ENCODE measurements at regions not wholly inside any gene's neighbourhood (a gene's known extent, or its start where the extent isn't known, plus 50 kb on each side); places are given as distances from the start of the nearest gene placed in this dataset.
"Not testable (repeated sequence)": the region's sequence is repeated elsewhere in the genome, so short reads cannot be mapped to it uniquely, and the experiment has no call there.

DNA sequence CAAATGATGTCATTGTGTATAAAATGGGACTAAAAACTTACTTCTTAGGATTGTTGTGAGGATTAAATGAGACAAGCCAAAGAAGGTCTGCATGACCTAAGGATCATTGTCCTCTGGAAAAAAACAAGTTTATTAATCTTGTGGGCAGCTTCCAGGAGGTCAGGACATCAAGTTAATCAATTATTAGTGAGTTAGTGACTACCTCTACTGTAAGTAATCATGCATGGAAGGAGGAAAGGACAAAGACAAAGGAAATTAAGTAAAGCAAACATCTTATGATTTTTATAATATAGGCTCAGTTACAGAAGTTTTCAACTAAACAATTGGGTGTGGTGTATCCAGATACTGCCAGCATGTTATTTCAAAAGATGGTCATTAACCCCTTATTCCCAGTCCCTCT, 129.3 kb upstream of the TUT7 start:
- intact Hi-C loops (cut with DNase I; ENCODE audit: low total_unique reads) = no loop called here
- H3K4me3 ChIP-seq (ENCODE audit: low read depth, poor library complexity, severe bottlenecking) = no peak overlapping the region

DNA sequence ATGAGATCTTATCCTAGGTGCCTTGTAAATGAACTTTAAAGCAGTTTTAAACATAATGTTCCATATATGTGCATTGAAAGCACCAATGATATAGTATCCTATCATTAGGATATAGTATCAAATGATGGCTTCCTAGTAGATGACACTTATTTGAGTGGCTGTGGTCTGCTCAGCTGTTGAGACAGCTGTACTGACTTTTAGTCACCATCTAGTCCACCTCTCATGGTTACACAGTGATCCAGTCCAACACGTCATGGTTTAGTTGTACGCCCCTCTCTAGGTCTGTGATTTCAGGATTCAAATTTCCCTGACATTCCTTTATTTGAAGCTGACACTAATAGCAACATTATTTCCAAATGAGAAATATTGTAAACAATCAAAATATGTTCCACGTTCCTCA, 127.3 kb upstream of the TUT7 start:
- no peak overlapping the region for H3K4me3 ChIP-seq (ENCODE audit: low read depth, poor library complexity, severe bottlenecking)
- WGBS, 2 donors = 94 to 96% methylated on average over 3 of the region's 3 CpGs
- intact Hi-C loops (cut with DNase I; ENCODE audit: low total_unique reads) = no loop called here
- TF ChIP-seq POLR2A (IDR thresholded peaks at IDR 0.05) = no peak
- TF ChIP-seq, protein P1, sequence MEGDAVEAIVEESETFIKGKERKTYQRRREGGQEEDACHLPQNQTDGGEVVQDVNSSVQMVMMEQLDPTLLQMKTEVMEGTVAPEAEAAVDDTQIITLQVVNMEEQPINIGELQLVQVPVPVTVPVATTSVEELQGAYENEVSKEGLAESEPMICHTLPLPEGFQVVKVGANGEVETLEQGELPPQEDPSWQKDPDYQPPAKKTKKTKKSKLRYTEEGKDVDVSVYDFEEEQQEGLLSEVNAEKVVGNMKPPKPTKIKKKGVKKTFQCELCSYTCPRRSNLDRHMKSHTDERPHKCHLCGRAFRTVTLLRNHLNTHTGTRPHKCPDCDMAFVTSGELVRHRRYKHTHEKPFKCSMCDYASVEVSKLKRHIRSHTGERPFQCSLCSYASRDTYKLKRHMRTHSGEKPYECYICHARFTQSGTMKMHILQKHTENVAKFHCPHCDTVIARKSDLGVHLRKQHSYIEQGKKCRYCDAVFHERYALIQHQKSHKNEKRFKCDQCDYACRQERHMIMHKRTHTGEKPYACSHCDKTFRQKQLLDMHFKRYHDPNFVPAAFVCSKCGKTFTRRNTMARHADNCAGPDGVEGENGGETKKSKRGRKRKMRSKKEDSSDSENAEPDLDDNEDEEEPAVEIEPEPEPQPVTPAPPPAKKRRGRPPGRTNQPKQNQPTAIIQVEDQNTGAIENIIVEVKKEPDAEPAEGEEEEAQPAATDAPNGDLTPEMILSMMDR (IDR thresholded peaks at IDR 0.05) = no peak
- DNase-seq (ENCODE audit: low spot score in 2 of 2) = no peak

More for the DNA sequence above, 129.3 kb upstream of the TUT7 start:
- DNase-seq (ENCODE audit: low spot score in 2 of 2) = no peak
- TF ChIP-seq, protein P1 (IDR thresholded peaks at IDR 0.05) = no peak
- TF ChIP-seq POLR2A (IDR thresholded peaks at IDR 0.05) = no peak

DNA sequence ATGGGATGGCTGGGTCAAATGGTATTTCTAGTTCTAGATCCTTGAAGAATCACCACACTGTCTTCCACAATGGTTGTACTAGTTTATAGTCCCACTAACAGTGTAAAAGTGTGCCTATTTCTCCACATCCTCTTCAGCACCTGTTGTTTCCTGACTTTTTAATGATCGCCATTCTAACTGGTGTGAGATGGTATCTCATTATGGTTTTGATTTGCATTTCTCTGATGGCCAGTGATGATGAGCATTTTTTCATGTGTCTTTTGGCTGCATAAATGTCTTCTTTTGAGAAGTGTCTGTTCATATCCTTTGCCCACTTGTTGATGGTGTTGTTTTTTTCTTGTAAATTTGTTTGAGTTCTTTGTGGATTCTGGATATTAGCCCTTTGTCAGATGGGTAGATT, 121.0 kb upstream of the TUT7 start:
- DNase-seq (ENCODE audit: low spot score in 2 of 2); intact Hi-C loops (cut with DNase I; ENCODE audit: low total_unique reads); H3K4me3 ChIP-seq (ENCODE audit: low read depth, poor library complexity, severe bottlenecking): not testable (repeated sequence)
- 100% methylated on average over 1 of the region's 1 CpG for WGBS, 2 donors

DNA sequence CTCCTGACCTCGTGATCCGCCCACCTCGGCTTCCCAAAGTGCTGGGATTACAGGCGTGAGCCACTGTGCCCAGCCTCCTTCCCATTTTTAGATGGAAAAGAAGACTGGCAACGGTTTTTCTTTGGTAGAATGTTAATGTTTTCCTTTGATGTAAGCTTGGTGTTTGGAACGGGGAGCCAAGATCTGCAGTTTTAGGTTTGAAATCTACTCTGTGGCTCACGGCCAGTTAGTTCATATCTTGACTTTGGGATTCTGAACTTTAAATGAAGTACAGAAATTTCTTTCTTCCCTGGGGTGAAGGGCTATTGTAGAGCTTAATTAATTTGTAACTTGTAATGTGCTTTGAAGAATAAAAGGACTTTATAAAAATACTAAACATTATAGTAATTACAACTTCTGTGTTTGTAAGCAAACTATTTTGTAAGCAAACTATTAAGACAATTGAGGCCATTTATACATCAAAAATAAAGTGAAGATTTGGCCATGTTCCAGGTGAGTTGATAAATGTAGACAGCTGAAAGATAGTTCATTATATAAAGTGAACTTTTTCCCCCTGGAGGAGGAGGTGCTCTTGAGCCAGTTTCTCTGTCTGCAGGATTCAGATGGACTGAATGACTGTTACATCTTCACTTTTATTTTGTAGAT, 117.1 kb upstream of the TUT7 start:
- H3K4me3 ChIP-seq (ENCODE audit: low read depth, poor library complexity, severe bottlenecking) = no peak overlapping the region
- 57 to 70% methylated on average over 7 of the region's 7 CpGs for WGBS, 2 donors
- TF ChIP-seq, protein P1 (IDR thresholded peaks at IDR 0.05) = no peak
- no peak for TF ChIP-seq POLR2A (IDR thresholded peaks at IDR 0.05)
- intact Hi-C loops (cut with DNase I; ENCODE audit: low total_unique reads) = no loop called here
- DNase-seq (ENCODE audit: low spot score in 2 of 2) = no peak

DNA sequence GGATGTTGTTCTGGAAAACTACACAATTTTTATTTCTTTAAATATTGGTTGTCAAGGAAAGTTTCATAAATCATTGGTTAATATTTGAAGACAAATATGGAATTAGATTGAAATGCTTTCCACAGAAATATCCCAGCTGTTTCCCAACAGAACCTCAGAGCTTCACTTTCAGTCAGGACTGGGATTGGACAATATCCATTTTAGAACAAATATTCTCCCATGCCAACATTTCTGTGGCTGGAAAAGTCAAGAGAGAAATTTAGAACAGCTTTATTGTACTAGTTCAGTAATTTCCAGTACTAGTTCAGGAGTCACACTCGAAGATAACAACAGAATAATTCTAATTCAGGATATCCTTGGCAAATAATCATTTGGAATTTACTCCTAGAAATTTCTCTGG, 116.1 kb upstream of the TUT7 start:
- TF ChIP-seq, protein P1 (IDR thresholded peaks at IDR 0.05) = no peak
- TF ChIP-seq POLR2A (IDR thresholded peaks at IDR 0.05) = no peak
- intact Hi-C loops (cut with DNase I; ENCODE audit: low total_unique reads) = no loop called here
- 38 to 56% methylated on average over 1 of the region's 1 CpG for WGBS, 2 donors
- no peak for DNase-seq (ENCODE audit: low spot score in 2 of 2)
- no peak overlapping the region for H3K4me3 ChIP-seq (ENCODE audit: low read depth, poor library complexity, severe bottlenecking)

DNA sequence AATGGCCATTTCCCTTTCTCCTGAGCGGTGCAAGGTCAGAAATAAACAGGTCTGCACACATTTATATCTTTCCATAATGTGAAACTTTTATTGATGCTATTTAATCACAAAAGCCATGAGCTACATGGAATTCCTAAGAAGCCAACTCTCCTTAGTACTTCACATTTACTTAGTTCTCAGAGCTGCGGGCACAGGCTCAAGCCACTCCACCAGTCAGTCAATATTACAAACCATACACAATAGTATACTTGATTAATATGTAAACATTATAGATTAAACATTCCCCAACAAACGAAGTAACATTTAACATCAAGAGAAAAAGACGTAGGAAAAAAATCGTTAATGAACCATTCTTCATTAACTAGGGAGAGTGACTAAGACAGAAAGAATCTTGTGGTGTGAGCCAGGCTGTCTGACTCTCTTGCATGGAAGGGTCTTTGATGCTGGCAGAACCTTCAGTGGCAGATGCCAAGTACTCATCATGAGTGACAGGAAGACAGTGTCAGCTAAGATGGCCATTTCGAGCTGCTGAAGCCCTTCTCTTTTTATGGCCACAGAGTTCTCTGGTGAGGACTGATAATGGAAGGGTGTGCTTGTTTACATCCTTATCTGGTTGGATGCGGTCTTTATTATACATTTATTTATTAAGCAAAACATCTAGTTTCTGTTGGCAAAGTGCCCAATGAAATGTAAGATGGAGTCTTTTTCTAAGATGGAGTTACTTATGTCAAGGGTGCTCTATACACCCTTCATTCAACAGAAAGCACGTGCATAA, 115.5 kb upstream of the TUT7 start:
- 66 to 74% methylated on average over 8 of the region's 8 CpGs for WGBS, 2 donors
- H3K4me3 ChIP-seq (ENCODE audit: low read depth, poor library complexity, severe bottlenecking) = no peak overlapping the region
- TF ChIP-seq POLR2A (IDR thresholded peaks at IDR 0.05) = no peak
- TF ChIP-seq, protein P1 (IDR thresholded peaks at IDR 0.05) = no peak
- intact Hi-C loops (cut with DNase I; ENCODE audit: low total_unique reads) = no loop called here
- DNase-seq (ENCODE audit: low spot score in 2 of 2) = no peak
